HUDEP-2 (cell line): ENCODE measurements at regions not wholly inside any gene's neighbourhood (a gene's known extent, or its start where the extent isn't known, plus 50 kb on each side); places are given as distances from the start of the nearest gene placed in this dataset.

ENCODE experiments used
- DNase-seq, 76 experiments: peaks; one replicate each; lab custom pipeline; 2025; ENCODE audit not compliant: unreplicated experiment in 76 of 76; lab: John Stamatoyannopoulos, UW

DNA sequence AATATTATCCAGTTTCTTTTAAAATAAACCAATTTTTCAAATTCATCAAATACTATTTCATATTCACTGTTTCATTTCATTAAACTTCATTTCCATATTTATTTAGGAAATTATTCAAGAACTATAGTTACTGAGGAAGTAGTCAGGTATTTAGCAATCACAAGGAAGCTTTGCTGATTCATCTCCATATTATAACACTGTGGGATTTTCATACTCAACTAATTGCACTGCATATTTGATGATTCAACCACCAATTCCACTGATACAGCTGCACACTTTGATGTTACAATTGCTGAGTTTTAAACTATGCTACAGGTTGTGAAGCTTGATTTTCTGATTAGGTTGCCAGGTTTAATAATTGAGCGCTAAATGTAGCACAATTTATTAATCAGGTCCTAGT lies 556.8 kb upstream of the SLITRK1 start:
- DNase-seq: no peak

DNA sequence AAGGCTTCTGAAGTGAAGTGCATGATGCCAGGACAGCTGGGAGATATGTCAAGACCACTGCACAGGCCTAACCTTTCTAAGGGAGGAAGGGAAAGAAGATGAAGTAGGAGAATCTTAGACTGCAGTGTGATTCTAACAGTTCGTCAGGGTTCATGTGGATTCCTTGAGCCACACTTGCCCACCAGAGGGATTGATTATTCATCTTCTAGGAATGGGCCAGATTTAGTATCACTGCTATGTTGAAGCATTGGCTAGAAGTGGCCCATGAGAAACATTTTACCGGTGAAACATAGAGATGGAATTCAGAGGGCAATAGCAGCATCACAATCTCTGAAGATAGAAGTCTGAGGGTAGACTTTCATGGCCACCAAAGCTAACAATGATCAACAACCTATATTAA lies 550.8 kb upstream of the SLITRK1 start:
- DNase-seq: no peak

DNA sequence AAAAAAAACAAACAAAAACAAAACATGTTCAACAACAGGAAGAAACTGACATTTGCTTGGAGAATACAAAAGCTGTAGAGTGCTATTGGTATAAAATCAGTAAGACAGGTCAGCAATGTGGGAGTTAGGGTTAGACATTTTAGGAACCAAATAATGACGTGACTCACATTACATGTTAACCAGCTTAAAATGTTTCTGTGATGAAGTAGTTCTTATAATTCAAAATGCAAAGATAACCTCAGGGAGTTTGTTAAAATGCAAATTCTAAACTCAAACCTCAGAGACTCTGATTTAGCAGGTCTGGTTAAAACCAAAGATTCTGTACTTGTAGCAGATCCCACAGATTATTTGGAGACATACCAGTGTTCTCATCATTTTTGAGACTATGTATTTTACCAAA lies 549.4 kb upstream of the SLITRK1 start:
- DNase-seq: no peak

DNA sequence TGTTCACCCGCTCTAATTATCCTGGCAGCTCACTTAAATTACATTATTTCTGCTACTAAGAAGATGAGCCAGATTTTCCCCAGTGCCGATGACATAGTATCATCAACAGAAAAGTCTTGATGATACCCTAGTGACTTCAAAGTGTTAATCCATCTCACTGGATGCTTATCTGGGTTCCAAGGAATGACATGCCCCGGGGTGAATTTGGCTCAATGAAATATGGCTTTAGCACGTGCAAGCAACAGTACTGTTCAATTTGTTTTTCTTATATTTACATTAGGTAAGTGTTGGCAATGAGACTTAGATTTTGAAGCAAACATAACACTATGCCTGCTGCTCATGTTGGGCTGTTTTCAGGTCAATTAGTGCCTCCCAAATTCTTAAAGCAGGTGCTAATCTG lies 548.2 kb upstream of the SLITRK1 start:
- no peak for DNase-seq

DNA sequence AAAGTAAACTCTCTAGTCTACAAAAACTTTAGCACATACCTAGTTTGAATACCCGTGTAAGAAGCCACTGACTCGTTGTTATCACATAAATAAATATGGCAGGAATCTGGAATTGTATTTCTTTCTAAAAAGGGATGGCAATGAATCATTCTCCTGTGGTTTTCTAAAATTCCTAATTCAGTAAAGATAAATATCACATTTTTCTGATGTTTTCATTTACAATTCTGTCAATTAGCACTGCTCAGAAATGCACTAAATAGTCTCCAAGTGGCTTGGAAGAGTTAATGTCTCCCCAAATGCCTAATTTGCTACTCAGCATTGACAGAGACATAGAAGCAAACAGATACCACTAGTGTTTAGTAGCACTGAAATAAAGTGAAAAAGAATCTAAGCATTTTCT lies 547.7 kb upstream of the SLITRK1 start:
- DNase-seq: no peak

DNA sequence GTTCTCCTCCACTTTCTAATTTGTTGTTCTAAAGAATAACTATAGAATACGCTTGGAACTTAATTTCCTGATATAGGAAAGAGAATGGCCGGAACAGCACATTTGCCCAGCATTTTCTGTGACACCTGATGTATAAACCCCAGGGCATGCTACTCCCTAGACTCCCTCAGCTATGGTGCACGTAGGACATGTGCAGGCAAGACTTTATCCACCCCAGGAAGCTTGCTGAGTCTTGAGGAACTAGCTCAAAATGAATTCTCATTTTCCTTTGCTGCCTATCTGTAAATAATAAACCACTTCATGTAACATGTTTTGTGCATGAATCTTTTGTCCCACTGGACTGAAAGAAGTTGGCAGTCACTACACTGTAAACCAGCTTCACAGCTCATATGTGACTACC lies 535.8 kb upstream of the SLITRK1 start:
- DNase-seq: no peak

DNA sequence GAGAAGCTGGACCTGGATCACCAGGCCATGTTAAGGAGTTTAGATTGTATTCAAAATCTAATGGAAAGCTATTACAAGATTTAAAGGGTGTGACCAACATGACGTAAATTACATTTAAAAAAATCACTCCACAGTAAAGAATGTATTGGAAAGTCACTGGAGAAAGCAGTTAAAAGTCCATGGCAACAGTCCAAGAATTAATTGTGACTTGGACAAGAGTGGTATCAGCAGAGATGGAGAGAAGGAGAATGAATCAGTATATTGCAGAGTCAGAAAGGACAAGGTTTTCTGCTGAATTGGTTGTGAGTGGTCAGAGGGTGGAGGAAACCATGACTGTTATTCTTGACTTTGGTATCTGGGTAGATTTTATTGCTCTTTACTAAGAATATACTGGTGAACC lies 535.1 kb upstream of the SLITRK1 start:
- no peak for DNase-seq

DNA sequence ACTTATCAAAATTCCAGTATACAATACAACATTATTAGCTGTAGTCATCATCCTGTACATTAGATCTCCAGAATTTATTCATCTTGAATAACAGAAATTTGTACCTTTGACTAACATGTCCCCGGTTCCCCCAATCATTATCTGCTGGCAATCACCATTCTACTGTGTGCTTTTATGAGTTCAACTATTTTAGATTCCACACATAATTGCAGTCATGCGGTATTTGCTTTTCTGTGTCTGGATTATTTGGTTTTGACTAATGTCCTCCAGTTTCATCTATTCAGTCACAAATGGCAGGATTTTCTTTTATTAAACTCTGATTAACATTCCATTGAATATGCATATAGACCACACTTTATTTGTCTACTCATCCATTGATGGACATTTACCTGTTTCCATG lies 530.7 kb upstream of the SLITRK1 start:
- DNase-seq: no peak

DNA sequence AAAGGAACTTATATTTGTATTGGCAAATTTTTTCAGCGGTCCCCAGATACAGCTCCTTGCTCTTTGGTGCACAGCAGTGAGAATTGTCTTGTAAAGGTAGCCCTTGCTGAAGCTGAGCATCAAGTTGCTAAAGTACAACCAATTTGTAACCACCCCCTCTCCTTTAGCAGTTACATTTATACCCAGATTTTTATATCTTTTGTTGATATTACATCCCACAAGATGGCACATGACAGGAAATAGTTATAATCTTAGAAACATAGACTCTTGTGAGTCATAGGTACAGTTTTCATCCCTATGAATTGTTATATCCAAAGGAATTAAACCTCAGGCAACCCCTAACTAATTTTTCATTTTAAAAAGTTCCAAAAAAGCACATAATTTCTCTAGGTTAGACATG lies 523.0 kb upstream of the SLITRK1 start:
- no peak for DNase-seq

DNA sequence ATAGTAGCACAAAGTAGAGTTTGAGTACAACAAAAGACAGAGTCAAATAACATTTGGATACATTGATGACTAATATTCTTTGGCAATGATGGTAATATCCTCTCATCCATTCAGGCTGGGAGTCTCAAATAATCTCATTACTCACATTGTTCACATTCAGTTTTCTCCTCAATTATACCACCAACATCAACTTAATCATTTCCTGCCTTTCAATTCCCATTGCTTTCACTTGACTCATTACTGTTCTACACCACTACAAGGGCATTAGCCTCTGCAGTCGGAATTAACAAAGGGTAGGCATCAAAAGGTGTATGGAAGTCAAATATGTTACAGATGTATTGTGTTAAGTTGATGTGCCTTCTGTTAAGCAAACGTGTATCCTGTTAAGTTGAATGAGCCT lies 518.4 kb upstream of the SLITRK1 start:
- DNase-seq: no peak

DNA sequence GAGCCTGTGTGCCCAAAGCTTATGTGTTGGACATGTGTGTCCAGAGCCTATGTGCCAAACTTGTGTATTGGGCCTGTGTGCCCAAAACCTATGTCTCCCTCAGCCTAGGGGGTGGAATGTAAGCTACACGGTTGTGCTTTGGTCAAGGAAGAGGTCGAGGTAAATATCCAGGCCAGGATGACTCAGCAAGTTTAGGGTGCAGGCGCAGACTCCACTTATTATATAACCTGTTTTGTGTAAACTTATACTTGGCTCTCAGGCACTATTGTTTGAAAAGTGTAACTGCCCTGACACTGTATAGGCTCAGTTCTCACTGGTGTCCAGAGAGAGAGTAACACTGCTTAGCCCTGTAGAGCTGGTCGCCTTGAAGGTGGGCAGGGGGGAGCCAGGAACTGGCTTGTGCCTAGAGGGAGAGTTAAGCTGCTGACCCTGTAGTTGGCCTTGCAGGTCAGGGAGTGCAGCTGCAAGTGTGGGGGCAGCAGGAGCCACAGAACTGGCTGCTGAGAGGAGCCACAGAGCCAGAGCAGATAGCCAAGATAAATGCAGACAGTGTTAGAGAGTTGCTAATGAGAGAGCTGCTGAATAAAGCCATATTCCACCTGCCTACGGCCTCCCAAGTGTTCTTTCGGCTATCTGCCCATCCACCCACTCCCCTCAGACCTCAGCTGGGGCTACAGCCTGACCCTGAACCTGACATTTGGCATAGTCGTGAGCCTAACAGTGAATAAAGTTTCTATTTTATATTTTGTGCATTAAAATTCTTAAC lies 517.2 kb upstream of the SLITRK1 start:
- DNase-seq: no peak

DNA sequence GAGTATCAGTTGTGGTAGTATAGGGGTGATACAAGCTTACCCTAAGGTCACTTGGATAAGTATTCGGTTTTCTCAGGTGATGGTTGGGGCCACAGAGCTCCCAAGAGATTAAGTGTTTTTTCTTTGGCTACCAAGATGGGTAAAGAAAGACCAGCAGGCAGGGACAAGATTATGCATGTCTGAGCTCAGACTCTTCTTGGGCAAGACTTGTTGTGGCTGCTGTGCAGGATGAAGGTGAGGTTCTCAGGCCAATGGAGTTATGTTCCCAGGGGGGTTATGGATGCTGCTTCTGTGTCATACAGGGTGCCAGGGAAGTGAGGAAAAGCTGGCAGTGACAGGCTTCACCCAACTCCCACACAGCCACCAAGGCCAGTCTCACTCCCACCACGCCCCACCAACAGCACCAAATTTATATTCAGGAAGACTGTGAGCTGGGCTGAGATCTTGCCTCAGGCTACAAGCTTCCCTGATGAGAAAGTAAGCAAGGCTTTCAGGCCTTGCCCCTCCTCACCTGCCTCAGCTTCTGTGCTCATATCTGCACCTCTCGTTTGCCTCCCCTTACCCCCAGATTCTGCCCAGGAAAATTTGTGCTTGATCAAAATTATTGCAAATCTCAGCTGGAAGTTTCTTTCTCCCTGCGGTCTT lies 511.8 kb upstream of the SLITRK1 start:
- DNase-seq: no peak

DNA sequence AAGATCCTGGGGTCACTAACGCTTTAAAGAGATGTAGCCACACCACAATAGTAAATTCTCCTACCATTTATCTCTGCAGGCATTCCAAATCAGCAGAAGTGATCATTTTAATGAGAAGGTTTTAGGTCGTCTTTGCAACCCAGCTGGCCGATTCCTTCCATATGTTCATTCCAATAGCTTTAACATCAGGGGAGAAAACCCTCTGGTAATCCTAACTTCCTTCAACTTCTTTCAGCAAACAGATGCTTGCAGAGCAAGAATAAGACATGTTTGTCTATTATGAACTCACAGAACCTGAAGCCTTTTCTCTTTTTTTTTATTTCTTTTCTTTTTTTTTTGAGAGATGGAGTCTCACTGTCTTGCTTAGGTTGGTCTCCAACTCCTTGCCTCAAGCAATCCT lies 498.6 kb upstream of the SLITRK1 start:
- DNase-seq: no peak

DNA sequence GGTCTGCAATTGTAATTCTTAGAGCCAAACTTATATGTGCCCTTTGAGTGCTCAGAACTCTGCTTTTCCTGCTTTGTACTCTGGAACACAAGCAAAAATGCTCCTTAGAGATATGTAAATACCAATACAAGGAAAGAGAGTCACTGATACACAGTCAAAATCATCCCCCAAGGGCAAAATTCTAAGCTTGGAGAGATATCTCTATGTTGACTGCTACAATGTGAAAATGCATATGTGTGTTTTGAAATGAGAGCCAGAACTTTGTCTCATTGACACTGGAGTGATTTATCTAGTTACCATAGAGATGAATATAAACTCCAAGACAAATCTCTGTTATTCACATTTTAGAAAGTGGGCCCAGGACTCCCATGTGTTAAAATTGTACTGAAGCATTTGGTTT lies 494.8 kb upstream of the SLITRK1 start:
- DNase-seq: no peak

DNA sequence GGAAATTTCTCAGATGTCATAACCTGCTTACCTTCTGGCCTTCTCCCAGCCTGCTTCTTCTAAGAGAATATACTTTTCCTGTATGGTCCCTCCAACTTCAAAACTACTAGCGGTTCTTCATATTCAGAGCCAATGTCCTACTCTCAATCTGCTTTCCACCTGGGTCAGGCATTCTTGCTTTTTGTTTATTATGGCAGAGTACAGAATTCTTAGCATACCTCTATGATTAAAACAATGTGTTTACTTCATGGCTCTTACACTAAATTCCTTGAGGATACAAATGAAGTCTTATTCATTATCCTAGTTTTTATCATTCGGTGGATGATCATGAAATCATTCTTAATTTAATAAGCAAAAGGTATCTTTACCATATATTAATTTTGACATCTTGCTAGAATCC lies 484.2 kb upstream of the SLITRK1 start:
- no peak for DNase-seq

DNA sequence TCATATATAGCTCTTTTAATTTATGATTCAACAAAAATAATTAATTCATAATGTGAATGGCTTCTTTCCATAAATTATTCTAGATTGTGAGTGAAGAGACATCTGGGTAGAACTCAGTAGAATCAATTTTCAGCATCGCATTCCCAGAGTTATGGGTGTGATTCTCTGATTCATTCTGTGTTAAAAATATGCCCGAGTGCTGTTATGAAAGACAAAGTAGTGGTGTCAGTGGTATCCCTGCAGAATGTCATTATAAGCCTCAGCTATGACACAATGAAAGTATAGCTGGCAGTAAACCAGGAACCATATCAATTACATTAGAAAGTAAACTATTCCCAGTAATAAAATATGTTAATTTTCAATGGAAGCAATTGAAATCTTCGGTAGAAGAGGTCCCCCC lies 480.5 kb upstream of the SLITRK1 start:
- no peak for DNase-seq

DNA sequence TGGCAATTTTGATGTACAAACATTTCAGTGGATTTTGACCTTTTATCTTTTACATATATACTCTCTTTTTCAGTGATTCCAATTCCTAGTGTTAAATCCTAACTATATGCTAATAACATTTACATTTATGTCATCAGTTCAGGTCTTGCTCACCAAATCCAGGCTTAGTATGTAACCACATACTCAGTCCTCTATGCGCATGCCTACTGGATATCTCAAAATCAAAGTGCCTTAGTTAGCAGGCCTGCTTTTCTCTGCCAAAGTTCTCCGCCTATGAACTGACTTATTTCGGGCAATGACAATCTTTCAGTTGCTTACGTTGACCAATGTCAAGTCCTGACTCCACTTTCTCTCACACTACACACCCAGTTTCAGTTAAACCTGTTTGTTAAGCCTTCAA lies 478.5 kb upstream of the SLITRK1 start:
- DNase-seq: no peak

DNA sequence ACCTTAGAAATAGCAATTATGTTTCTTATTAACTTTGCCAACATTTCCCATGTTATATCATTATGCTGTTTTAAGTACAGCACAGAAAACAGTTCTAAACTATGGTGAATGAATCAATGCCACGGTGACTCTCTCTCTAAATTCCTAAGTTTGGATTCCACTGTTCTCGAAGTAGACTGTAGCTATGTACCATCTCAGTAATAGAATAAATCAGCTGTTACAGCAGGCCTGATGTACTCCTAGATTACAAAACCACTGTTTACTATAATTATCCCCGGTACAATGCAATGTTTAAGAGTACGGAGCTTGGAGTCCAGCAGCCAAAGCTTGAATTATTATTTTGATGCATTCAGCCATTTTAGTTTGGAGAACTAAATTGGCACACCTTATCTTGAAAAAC lies 476.3 kb upstream of the SLITRK1 start:
- no peak for DNase-seq

DNA sequence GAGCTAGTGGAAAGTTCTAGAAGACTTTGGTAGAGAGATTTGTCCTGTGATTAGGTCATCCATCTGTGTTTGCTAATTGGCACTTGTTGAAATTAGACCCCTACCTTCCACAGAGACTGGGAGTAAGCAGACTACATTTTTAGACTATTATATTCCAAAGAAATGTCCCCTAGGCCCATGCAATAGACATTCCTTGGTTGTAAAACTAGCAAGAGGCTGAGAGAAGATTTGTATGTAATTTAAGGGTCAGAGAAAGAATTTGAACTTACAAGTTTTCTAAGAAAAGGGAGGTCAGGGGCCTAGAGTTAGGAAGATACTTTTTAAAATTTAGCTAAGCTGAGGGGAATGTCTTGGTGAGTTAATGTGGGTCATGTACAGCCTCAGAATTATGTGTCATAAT lies 470.7 kb upstream of the SLITRK1 start:
- no peak for DNase-seq

DNA sequence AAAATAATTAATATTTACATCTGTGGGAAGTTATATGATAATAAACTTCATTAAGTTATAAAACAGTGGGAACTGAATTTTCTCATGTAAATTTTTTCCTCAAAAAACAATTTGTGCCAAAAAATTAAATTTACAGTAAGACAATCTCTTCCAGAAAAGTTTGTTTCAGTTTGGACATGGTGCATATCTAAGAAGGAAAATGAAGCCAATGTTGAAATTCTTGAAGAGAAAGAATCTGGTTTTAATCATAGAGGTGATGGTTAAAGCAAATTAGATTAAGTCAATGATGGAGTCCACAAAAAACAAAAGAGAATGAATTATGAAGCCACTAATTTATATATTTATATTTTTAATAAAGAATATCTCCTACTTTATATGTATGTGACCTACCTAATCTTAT lies 457.2 kb upstream of the SLITRK1 start:
- DNase-seq: no peak

DNA sequence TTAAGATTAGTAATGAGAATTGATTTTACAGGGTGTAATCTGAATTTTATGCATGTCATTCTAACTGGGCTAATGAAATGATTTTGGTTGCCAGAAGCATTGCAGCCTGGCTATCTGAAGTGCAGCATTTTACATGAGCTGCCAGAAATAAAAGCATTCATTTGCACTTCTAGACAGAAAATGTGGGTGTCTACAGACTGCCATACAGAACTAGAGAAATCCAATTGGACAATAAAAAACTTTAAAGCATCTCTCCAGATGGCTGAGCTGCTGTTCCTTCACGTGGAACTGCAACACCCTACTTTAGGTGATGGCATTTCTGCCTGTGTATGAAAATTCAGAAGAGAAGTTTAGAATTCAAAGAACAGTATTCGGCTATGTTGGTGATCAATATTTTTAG lies 450.1 kb upstream of the SLITRK1 start:
- no peak for DNase-seq

DNA sequence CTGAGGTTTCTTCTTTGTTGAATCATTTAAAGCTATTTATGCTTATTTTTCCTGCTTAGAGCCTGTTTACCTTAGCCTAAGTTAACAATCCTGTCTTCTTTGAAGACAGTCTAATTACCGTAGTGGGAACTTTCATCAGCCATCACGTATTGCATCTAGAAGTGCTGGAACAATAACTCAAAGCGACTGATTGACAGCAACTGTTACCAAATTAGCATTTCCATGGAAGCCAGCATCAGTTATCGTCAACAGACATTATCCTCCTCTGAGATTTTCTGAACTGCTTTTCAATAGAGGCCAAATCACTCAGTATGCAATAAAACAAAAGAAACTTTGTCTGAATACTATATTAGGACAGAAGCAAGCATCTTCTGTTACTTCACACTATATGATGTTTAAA lies 433.3 kb upstream of the SLITRK1 start:
- DNase-seq: no peak

DNA sequence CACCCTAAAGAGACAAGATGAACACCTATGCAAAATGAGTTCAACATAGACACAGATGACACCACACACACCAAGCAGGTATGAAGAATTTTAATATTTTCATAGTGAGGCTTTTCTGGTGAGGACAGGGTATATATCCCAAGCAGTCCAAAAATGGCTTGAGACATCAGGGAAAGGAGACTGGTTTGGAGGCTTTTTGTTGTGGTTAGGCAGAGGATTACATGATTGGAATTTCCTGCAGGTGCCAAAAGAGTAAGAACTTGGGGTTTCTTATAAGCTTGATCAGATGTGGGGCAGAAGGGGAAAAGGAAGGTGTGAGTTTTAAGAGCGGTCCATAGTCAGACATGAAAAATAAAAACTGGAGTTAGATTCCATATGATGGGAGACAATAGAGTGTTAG lies 420.8 kb upstream of the SLITRK1 start:
- DNase-seq: no peak
